ENCODE measurements at regions not wholly inside any gene's neighbourhood (a gene's known extent, or its start where the extent isn't known, plus 50 kb on each side); places are given as distances from the start of the nearest gene placed in this dataset.

DNA sequence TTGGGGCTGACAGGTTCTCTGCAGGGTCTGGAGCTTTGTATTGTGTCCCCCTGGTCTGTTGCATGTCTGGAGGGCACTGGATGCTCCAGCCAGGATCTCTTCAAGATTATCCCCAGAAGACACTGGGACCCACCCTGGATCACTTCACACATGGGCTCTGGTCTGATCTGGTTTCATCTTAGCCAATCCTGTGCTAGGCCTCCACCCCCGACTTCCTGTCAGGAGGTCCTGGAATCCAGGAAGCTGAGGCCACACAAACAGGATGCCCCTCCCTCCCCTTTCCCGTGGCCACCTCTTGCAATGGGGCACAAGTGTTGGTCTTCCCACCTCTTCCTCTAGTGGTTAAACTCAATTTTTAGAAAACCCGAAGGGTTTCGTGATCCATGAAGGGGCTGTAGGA is 242.6 kb upstream of the MVB12B start:
- TF ChIP-seq, protein P1, sequence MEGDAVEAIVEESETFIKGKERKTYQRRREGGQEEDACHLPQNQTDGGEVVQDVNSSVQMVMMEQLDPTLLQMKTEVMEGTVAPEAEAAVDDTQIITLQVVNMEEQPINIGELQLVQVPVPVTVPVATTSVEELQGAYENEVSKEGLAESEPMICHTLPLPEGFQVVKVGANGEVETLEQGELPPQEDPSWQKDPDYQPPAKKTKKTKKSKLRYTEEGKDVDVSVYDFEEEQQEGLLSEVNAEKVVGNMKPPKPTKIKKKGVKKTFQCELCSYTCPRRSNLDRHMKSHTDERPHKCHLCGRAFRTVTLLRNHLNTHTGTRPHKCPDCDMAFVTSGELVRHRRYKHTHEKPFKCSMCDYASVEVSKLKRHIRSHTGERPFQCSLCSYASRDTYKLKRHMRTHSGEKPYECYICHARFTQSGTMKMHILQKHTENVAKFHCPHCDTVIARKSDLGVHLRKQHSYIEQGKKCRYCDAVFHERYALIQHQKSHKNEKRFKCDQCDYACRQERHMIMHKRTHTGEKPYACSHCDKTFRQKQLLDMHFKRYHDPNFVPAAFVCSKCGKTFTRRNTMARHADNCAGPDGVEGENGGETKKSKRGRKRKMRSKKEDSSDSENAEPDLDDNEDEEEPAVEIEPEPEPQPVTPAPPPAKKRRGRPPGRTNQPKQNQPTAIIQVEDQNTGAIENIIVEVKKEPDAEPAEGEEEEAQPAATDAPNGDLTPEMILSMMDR (IDR thresholded peaks at IDR 0.05) = no peak
- no peak for TF ChIP-seq POLR2A (IDR thresholded peaks at IDR 0.05)

Measured in Peyer's patch (tissue), 4 donors.